Endothelial cell of umbilical vein (primary cell): ENCODE measurements at regions not wholly inside any gene's neighbourhood (a gene's known extent, or its start where the extent isn't known, plus 50 kb on each side); places are given as distances from the start of the nearest gene placed in this dataset.

Experiments used
- BruUV-seq: library from RNA; stranded (reverse); fragments of 400-500 nt; replicated peaks from 2 replicates; lab custom pipeline; 2021; lab: Mats Ljungman, UMichigan
- CTCF ChIA-PET: fragments of 300-600, 350-600 bp; sonication (Branson Sonifier 250); formaldehyde crosslinking; loops from one replicate; lab custom pipeline; 2021; ENCODE audit warnings: antibody characterized with exemption, inconsistent platforms; lab: Charles Lee
- POLR2A ChIA-PET: fragments of 300-600, 350-600 bp; sonication (Branson Sonifier 250); formaldehyde crosslinking; loops from one replicate; lab custom pipeline; 2021; ENCODE audit warnings: antibody characterized with exemption, inconsistent platforms; lab: Charles Lee
- DNase-seq: peaks from one replicate; pipeline ENCODE4 v3.0.0-alpha.2; 2011; ENCODE audit warnings: low read depth, low spot score
- FAIRE-seq: peaks from 2 replicates; lab custom pipeline; 2011; peaks lifted over from hg19 to GRCh38; lab: Jason Lieb, UNC
- H2AFZ ChIP-seq: 2 replicates; pipeline ENCODE4 v1.6.0; 2012; ENCODE audit warnings: low read depth, low read length, control low read depth, inconsistent platforms
- H3K27ac ChIP-seq: 2 replicates; pipeline ENCODE4 v1.5.1; 2011; ENCODE audit warnings: low read depth, mild to moderate bottlenecking, control low read depth, low read length, moderate library complexity; ENCODE audit not compliant: insufficient read depth
- H3K27me3 ChIP-seq, 2 experiments: 2 replicates each; pipeline versions ENCODE4 v1.6.0 to v1.6.1; 2011; ENCODE audit warnings: low read length in 2 of 2, mixed read lengths in 1 of 2; ENCODE audit not compliant: control insufficient read depth in 2 of 2, insufficient read depth in 2 of 2
- H3K36me3 ChIP-seq, 2 experiments: 2 replicates in 1 of 2; 3 replicates in 1 of 2; pipeline ENCODE4 v1.5.1; 2011; ENCODE audit warnings: low read length in 2 of 2, mild to moderate bottlenecking in 1 of 2, moderate library complexity in 1 of 2; ENCODE audit not compliant: control insufficient read depth in 2 of 2, insufficient read depth in 2 of 2; ENCODE audit errors: extremely low read depth in 1 of 2
- H3K4me1 ChIP-seq: 3 replicates; pipeline ENCODE4 v1.5.1; 2011; ENCODE audit warnings: mild to moderate bottlenecking, low read length; ENCODE audit not compliant: control insufficient read depth, insufficient read depth; ENCODE audit errors: extremely low read depth
- H3K4me2 ChIP-seq: 2 replicates; pipeline ENCODE4 v1.6.1; 2011; ENCODE audit warnings: low read length, control low read depth, mixed read lengths; ENCODE audit not compliant: insufficient read depth
- H3K4me3 ChIP-seq, 3 experiments: fragments of 200-600 bp in 1 of 3; sonication (generic), shearing (Covaris generic) in 1 of 3; replicated peaks in 1 of 3; 2 replicates each; pipeline ENCODE4 v1.5.1; 2011 to 2016; ENCODE audit warnings: control low read depth in 3 of 3, low read length in 3 of 3, mild to moderate bottlenecking in 2 of 3, inconsistent platforms in 1 of 3, low read depth in 1 of 3, moderate library complexity in 1 of 3; ENCODE audit not compliant: insufficient read depth in 1 of 3
- H3K79me2 ChIP-seq: 2 replicates; pipeline ENCODE4 v1.6.0; 2012; ENCODE audit warnings: low read length, inconsistent platforms; ENCODE audit not compliant: control insufficient read depth, insufficient read depth
- H3K9ac ChIP-seq: replicated peaks from 2 replicates; pipeline ENCODE3; 2011; ENCODE audit warnings: low read length, control low read depth; ENCODE audit not compliant: insufficient read depth; ENCODE audit errors: extremely low read depth
- H3K9me1 ChIP-seq: replicated peaks from 3 replicates; pipeline ENCODE4 v1.6.0; 2011; ENCODE audit warnings: mild to moderate bottlenecking, low read length; ENCODE audit not compliant: control insufficient read depth, insufficient read depth; ENCODE audit errors: extremely low read depth
- H3K9me3 ChIP-seq: replicated peaks from 2 replicates; pipeline ENCODE4 v1.5.1; 2012; ENCODE audit warnings: low read length, inconsistent platforms; ENCODE audit not compliant: control insufficient read depth, insufficient read depth
- H4K20me1 ChIP-seq: replicated peaks from 2 replicates; pipeline ENCODE3; 2011; ENCODE audit warnings: mild to moderate bottlenecking, low read length; ENCODE audit not compliant: control insufficient read depth, insufficient read depth; ENCODE audit errors: extremely low read depth
- EZH2 ChIP-seq: IDR thresholded peaks from 2 replicates; pipeline ENCODE4 v1.6.1; 2012; ENCODE audit warnings: borderline replicate concordance, low read depth, mild to moderate bottlenecking, moderate library complexity, low read length, inconsistent platforms; ENCODE audit not compliant: severe bottlenecking
- FOS ChIP-seq: IDR thresholded peaks from 2 replicates; pipeline ENCODE4 v1.6.1; 2011; ENCODE audit warnings: mild to moderate bottlenecking, low read length, moderate library complexity, borderline replicate concordance; ENCODE audit not compliant: insufficient read depth
- GATA2 ChIP-seq: IDR thresholded peaks from 2 replicates; pipeline ENCODE4 v1.7.0; 2011; ENCODE audit warnings: low read depth, mild to moderate bottlenecking, moderate library complexity, mixed read lengths, low read length; ENCODE audit not compliant: insufficient read length, insufficient read depth
- JUN ChIP-seq: IDR thresholded peaks from 2 replicates; pipeline ENCODE4 v1.6.1; 2011; ENCODE audit warnings: borderline replicate concordance, low read depth; ENCODE audit not compliant: insufficient read length, insufficient read depth
- MYC ChIP-seq: IDR thresholded peaks from one replicate; pipeline ENCODE4 v1.6.1; 2011; ENCODE audit warnings: mild to moderate bottlenecking, low read depth, low read length
- POLR2A ChIP-seq: IDR thresholded peaks from 2 replicates; pipeline ENCODE4 v1.6.1; 2012; ENCODE audit warnings: low read depth, mild to moderate bottlenecking, control low read depth, low read length
- POLR2AphosphoS5 ChIP-seq: IDR thresholded peaks from 2 replicates; pipeline ENCODE4 v1.6.1; 2012; ENCODE audit warnings: low read depth, mild to moderate bottlenecking, control low read depth, low read length, moderate library complexity; ENCODE audit not compliant: insufficient read depth
- dilution Hi-C: fragments of 300-500 bp; cut with MboI; formaldehyde crosslinking; loops from one replicate; pipeline ENCODE4 v1.15.0; 2019; ENCODE audit warnings: low sequenced_read_pairs; ENCODE audit not compliant: extremely low pct_ligation_motif_present
- intact Hi-C: fragments of 100-400 bp; cut with micrococcal nuclease; formaldehyde crosslinking; loops from one replicate; pipeline ENCODE4 v1.10.0; 2022
- TF ChIP-seq, protein P1 (sequence below), 2 donors: IDR thresholded peaks; 1 replicate in 1 of 2; 2 replicates in 1 of 2; pipeline ENCODE4 v1.5.1; 2011; ENCODE audit warnings: low read length in 2 of 2, mild to moderate bottlenecking in 2 of 2, moderate library complexity in 2 of 2, control low read depth in 1 of 2, inconsistent platforms in 1 of 2, low read depth in 1 of 2; ENCODE audit not compliant: insufficient read depth in 1 of 2; ENCODE audit errors: extremely low read depth in 1 of 2
- TF ChIP-seq, protein P2 (sequence below): IDR thresholded peaks from 2 replicates; pipeline ENCODE4 v1.6.1; 2011; ENCODE audit not compliant: insufficient read depth, insufficient read length

DNA sequence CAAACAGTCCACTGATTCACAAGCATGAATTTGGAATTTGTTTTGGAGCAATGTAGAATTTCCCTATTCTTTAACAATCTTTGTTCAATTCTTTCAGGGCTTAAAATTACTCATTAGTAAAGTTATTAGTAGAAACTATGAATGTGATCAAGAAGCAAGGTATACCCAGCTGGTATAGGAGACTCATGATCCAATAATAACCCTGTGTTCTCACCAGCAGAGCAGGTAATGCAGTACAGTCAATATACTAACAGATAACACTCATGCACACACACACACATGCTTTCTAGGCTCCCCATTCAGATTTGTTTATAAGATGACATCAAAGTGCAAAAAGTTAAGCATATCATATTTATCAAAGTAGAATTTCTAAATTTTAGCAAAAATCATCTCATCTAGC lies 445.2 kb downstream of the ELAVL2 start:
- FAIRE-seq (no peak), DNase-seq (no peak)
- no peak overlapping the region for H3K27ac ChIP-seq
- H3K27me3 ChIP-seq = no peaks in the 10 kb centered on the region
- no peaks in the 10 kb centered on the region for H3K79me2 ChIP-seq
- no peaks in the 10 kb centered on the region for H3K9me3 ChIP-seq
- no peak overlapping the region for H3K4me2 ChIP-seq
- no peaks in the 10 kb centered on the region for H3K36me3 ChIP-seq
- dilution Hi-C loops (no loop called here), intact Hi-C loops (no loop called here)
- no peak overlapping the region for H2AFZ ChIP-seq
- no peak overlapping the region for H3K4me3 ChIP-seq
- ChIA-PET POLR2A (no interaction called here), CTCF (no interaction called here)
- no peak overlapping the region for H3K9ac ChIP-seq
- H3K4me1 ChIP-seq = no peaks in the 10 kb centered on the region
- no peak for TF ChIP-seq FOS
- BruUV-seq = no TSS peak
- H4K20me1 ChIP-seq = no peaks in the 10 kb centered on the region
- no peaks in the 10 kb centered on the region for H3K9me1 ChIP-seq

DNA sequence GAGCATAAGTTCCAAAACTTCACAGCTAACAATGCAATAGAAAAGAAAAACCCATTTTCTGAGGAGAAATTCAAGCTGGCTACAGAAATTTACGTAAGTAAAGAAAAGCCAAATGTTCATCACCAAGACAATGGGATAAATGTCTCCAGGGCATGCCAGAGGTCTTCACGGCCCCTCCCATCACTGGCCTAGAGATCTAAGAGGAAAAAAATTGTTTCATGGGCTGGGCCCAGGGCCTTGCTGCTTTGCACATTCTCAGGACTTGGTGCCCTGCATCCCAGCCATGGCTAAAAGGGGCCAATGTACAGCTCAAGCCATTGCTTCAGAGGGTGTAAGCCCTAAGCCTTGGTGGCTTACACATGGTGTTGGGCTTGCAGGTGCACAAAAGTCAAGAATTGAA lies 443.6 kb downstream of the ELAVL2 start:
- DNase-seq (no peak), FAIRE-seq (no peak)
- no peak overlapping the region for H3K9ac ChIP-seq
- no peaks in the 10 kb centered on the region for H3K9me3 ChIP-seq
- POLR2A ChIA-PET = no interaction called here
- CTCF ChIA-PET = no interaction called here
- H3K27me3 ChIP-seq = no peaks in the 10 kb centered on the region
- H3K4me3 ChIP-seq = no peak overlapping the region
- intact Hi-C loops = no loop called here
- no peak overlapping the region for H2AFZ ChIP-seq
- TF ChIP-seq, protein P1, sequence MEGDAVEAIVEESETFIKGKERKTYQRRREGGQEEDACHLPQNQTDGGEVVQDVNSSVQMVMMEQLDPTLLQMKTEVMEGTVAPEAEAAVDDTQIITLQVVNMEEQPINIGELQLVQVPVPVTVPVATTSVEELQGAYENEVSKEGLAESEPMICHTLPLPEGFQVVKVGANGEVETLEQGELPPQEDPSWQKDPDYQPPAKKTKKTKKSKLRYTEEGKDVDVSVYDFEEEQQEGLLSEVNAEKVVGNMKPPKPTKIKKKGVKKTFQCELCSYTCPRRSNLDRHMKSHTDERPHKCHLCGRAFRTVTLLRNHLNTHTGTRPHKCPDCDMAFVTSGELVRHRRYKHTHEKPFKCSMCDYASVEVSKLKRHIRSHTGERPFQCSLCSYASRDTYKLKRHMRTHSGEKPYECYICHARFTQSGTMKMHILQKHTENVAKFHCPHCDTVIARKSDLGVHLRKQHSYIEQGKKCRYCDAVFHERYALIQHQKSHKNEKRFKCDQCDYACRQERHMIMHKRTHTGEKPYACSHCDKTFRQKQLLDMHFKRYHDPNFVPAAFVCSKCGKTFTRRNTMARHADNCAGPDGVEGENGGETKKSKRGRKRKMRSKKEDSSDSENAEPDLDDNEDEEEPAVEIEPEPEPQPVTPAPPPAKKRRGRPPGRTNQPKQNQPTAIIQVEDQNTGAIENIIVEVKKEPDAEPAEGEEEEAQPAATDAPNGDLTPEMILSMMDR (IDR thresholded peaks at IDR 0.05; ENCODE audit: extremely low read depth in 1 of 2, insufficient read depth in 1 of 2, low read depth in 1 of 2, low read length in 2 of 2) = no peak
- TF ChIP-seq POLR2AphosphoS5 (no peak), GATA2 (no peak), EZH2 (no peak), FOS (no peak), JUN (no peak), MYC (no peak), POLR2A (no peak)
- TF ChIP-seq, protein P2, sequence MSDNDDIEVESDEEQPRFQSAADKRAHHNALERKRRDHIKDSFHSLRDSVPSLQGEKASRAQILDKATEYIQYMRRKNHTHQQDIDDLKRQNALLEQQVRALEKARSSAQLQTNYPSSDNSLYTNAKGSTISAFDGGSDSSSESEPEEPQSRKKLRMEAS = no peak
- dilution Hi-C loops = no loop called here
- H3K27ac ChIP-seq = no peak overlapping the region
- no peak overlapping the region for H3K4me2 ChIP-seq
- no TSS peak for BruUV-seq
- no peaks in the 10 kb centered on the region for H3K4me1 ChIP-seq
- H3K79me2 ChIP-seq = no peaks in the 10 kb centered on the region
- H3K36me3 ChIP-seq = no peaks in the 10 kb centered on the region
- no peaks in the 10 kb centered on the region for H4K20me1 ChIP-seq
- no peaks in the 10 kb centered on the region for H3K9me1 ChIP-seq
